ENCODE measurements at regions not wholly inside any gene's neighbourhood (a gene's known extent, or its start where the extent isn't known, plus 50 kb on each side); places are given as distances from the start of the nearest gene placed in this dataset.
"Not testable (repeated sequence)": the region's sequence is repeated elsewhere in the genome, so short reads cannot be mapped to it uniquely, and the experiment has no call there.

DNA sequence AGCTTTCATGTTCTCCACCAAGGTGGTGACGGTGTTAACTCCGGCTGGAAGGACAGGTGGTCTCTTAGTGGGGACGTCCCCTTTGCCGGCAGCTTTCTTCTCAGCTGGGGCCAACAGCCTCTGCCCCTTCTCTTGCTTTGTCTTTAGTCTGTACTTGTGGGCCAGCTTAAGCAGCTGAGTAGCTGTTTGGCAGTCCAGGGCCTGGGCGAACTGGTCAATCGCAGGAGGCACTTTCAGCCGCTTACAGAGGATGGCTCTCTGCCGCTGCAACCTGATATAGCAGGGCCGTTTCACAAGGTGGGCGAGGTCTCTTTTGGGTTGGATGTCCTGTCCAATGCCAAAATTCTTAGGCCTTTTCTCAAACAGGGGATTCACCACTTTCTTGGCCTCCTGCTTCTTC is 210.3 kb downstream of the TRIML1 start:
- intact Hi-C loops (cut with micrococcal nuclease); H3K4me3 Mint-ChIP-seq; DNase-seq (ENCODE audit: low spot score); H3K36me3 Mint-ChIP-seq (ENCODE audit: low read depth); H3K4me1 Mint-ChIP-seq (ENCODE audit: low read depth); H3K27ac Mint-ChIP-seq; H3K27me3 Mint-ChIP-seq (ENCODE audit: insufficient read depth): not testable (repeated sequence)
- H3K9me3 Mint-ChIP-seq: peaks cover 19% of the 10 kb centered on the region

DNA sequence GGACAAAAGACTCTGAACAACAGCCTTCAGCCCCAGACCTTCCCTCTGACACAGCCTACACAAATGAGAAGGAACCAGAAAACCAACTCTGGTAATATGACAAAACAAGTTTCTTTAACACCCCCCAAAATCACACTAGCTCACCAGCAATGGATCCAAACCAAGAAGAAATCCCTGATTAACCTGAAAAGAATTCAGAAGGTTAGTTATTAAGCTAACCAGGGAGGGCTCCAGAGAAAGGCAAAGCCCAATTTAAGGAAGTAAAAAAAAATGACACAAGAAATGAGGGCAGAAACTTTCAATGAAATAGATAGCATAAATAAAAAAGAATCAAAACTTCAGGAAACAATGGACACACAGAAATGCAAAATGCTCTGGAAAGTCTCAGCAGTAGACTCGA is 224.0 kb downstream of the TRIML1 start:
- no peaks in the 10 kb centered on the region for H3K36me3 Mint-ChIP-seq (ENCODE audit: low read depth)
- no peaks in the 10 kb centered on the region for H3K4me1 Mint-ChIP-seq (ENCODE audit: low read depth)
- no peak overlapping the region for H3K4me3 Mint-ChIP-seq
- H3K27ac Mint-ChIP-seq: no peak overlapping the region
- DNase-seq (ENCODE audit: low spot score): no peak
- intact Hi-C loops (cut with micrococcal nuclease): no loop called here
- H3K9me3 Mint-ChIP-seq: peaks cover 5% of the 10 kb centered on the region
- H3K27me3 Mint-ChIP-seq (ENCODE audit: insufficient read depth): no peaks in the 10 kb centered on the region

DNA sequence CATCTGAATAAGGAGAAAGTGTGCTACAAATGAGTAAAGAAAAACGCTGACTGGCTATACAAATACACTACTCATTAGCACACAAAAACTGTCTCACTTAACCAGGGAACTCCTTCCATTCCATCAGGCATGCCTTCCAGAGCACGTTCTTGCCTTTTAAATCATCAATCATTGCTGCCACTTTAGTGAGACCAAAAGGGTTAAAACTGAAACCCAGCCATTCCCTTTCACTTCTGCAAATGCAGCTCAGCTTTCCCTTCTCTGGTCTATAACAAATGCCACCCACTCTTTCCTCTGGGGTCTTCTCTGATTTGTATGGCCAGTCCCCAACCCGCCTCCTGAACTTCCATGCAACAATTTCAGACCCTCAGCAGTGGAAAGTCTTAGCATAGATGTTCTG is 231.5 kb downstream of the TRIML1 start:
- peaks cover 22% of the 10 kb centered on the region for H3K9me3 Mint-ChIP-seq
- H3K27ac Mint-ChIP-seq: no peak overlapping the region
- H3K27me3 Mint-ChIP-seq (ENCODE audit: insufficient read depth): no peaks in the 10 kb centered on the region
- no peaks in the 10 kb centered on the region for H3K4me1 Mint-ChIP-seq (ENCODE audit: low read depth)
- intact Hi-C loops (cut with micrococcal nuclease): no loop called here
- no peaks in the 10 kb centered on the region for H3K36me3 Mint-ChIP-seq (ENCODE audit: low read depth)
- no peak overlapping the region for H3K4me3 Mint-ChIP-seq
- DNase-seq (ENCODE audit: low spot score): no peak

DNA sequence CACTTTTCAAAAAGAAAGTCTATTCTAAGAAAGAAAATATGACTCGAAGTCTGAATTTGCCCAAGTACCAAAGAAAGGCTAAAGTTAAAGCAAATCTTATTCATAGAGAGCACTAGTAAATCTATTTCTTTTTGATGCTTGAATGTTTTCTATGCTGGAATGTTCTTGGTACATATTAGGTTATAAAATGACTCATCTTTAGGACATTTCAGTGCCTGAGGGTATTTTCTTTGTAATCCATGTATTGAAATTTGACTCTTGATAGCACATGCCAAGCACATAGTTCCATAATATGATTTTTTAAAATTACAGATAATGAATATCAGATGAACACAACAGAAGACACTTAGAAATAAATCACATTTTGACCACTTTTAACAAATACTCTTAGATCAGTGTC is 232.8 kb downstream of the TRIML1 start:
- no peak for DNase-seq (ENCODE audit: low spot score)
- intact Hi-C loops (cut with micrococcal nuclease): no loop called here
- Mint-ChIP-seq H3K27ac (no peak overlapping the region), H3K27me3 (ENCODE audit: insufficient read depth) (no peaks in the 10 kb centered on the region), H3K4me3 (no peak overlapping the region), H3K9me3 (peaks cover 31% of the 10 kb centered on the region), H3K36me3 (ENCODE audit: low read depth) (no peaks in the 10 kb centered on the region), H3K4me1 (ENCODE audit: low read depth) (no peaks in the 10 kb centered on the region)

DNA sequence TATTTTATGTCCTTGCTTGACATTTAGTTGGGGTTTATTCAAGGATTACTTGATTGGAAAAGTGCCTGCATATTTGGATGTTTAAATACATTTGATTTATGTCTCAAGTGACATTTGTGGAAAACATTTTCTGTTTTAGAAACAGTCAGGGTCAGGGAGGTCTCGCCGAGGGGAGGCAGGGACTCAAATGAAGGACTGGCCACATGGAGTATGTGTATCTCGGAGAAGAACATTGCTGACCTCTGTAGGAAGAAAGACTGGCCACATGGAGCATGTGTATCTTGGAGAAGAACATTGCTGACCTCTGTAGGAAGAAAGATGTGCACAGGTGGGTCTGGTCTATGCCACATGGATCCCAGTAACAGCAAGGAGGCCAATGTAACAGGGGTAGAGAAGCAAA is 233.6 kb downstream of the TRIML1 start:
- H3K4me1 Mint-ChIP-seq (ENCODE audit: low read depth): no peaks in the 10 kb centered on the region
- no peaks in the 10 kb centered on the region for H3K36me3 Mint-ChIP-seq (ENCODE audit: low read depth)
- peaks cover 32% of the 10 kb centered on the region for H3K9me3 Mint-ChIP-seq
- intact Hi-C loops (cut with micrococcal nuclease): no loop called here
- no peak for DNase-seq (ENCODE audit: low spot score)
- H3K27ac Mint-ChIP-seq: no peak overlapping the region
- no peaks in the 10 kb centered on the region for H3K27me3 Mint-ChIP-seq (ENCODE audit: insufficient read depth)
- H3K4me3 Mint-ChIP-seq: no peak overlapping the region

DNA sequence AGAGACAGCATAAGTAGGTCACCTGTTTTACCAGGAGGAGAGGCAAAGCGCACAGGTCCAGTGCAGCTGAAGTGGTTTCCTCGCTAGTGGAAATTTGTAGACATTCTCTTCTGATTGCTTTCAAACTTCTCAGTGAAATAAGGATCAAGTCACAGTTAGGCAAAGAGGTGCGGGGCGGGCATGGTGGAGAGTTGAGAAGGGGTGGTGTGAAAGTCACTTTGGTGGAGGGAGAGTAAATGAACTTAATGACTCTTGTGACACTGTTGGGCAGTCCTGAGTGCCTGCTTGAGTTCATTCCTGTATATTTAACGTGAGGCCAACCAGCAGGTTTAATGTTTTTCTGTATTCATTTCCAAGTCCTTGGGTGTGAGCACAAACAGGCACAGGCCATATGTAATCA is 235.6 kb downstream of the TRIML1 start:
- Mint-ChIP-seq H3K4me1 (ENCODE audit: low read depth) (no peaks in the 10 kb centered on the region), H3K27me3 (ENCODE audit: insufficient read depth) (no peaks in the 10 kb centered on the region), H3K36me3 (ENCODE audit: low read depth) (no peaks in the 10 kb centered on the region), H3K4me3 (no peak overlapping the region), H3K9me3 (peaks cover 45% of the 10 kb centered on the region), H3K27ac (no peak overlapping the region)
- intact Hi-C loops (cut with micrococcal nuclease): no loop called here
- DNase-seq (ENCODE audit: low spot score): no peak

DNA sequence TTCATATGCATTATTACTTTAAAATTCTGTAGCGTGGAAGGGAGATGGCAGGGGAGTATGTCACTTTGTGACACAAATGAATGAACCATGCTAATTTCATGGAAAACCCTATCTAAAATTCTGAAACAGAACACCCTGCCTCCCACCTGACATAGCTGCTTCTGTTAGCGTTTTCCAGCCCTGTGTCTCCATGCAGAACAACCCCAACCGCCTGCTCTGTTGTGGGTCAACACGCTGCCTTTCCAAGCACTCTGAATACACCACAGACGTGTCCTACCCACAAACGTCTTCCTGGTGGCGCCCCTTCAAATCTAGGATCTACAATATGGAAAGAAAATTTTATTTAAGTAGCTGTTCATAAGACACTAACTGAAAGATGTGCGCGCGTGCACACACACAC is 238.6 kb downstream of the TRIML1 start:
- intact Hi-C loops (cut with micrococcal nuclease): no loop called here
- H3K9me3 Mint-ChIP-seq: peaks cover 48% of the 10 kb centered on the region
- no peaks in the 10 kb centered on the region for H3K27me3 Mint-ChIP-seq (ENCODE audit: insufficient read depth)
- H3K4me3 Mint-ChIP-seq: no peak overlapping the region
- H3K4me1 Mint-ChIP-seq (ENCODE audit: low read depth): no peaks in the 10 kb centered on the region
- DNase-seq (ENCODE audit: low spot score): no peak
- no peak overlapping the region for H3K27ac Mint-ChIP-seq
- H3K36me3 Mint-ChIP-seq (ENCODE audit: low read depth): no peaks in the 10 kb centered on the region

DNA sequence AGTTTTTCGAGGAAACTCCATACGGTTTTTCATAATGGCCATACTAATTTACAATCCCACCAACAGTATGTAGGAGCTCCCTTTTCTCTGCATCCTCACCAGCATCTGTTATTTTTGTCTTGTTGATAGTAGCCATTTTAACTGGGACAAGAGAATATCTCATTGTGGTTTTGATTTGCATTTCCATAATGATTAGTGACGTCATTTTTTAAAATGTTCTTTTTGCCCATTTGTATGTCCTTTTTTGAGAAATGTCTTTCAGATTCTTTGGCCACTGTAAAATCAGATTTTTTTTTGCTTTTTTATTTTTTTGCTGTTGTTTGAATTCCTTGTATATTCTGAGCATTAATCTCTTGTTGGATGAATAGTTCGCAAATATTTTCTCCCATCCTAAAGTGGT is 243.9 kb downstream of the TRIML1 start:
- H3K4me3 Mint-ChIP-seq: no peak overlapping the region
- peaks cover 36% of the 10 kb centered on the region for H3K9me3 Mint-ChIP-seq
- H3K36me3 Mint-ChIP-seq (ENCODE audit: low read depth): no peaks in the 10 kb centered on the region
- no peaks in the 10 kb centered on the region for H3K4me1 Mint-ChIP-seq (ENCODE audit: low read depth)
- intact Hi-C loops (cut with micrococcal nuclease): no loop called here
- H3K27me3 Mint-ChIP-seq (ENCODE audit: insufficient read depth): no peaks in the 10 kb centered on the region
- H3K27ac Mint-ChIP-seq: no peak overlapping the region
- no peak for DNase-seq (ENCODE audit: low spot score)

DNA sequence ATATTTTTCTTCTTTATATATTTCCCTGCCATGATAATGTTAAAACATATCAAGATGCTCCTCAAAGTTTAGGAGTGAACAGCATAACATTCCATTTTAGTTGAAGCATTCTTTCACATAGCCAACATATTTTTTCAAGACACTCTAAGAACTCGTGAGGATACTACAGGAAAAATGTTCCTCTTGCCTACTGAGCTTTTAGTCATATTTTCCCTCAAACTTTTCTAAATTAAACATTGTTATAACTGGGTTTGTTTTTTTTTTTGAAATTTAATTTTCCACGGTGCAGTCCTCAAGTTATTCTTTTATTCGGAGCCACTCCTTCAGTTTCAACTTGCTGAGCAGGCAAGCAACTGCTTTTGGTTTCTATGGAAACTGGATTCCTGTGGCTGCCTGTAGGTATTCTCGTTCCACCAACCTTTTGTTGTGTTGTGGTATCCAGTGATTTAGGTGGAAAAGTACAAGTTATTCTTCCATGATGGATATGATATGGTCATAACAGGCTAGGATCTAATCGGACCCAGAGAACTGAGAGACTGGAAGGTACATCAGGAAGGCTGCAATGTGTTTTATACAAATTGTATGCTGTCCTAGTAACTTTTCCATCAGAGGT is 248.0 kb downstream of the TRIML1 start:
- no peaks in the 10 kb centered on the region for H3K36me3 Mint-ChIP-seq (ENCODE audit: low read depth)

DNA sequence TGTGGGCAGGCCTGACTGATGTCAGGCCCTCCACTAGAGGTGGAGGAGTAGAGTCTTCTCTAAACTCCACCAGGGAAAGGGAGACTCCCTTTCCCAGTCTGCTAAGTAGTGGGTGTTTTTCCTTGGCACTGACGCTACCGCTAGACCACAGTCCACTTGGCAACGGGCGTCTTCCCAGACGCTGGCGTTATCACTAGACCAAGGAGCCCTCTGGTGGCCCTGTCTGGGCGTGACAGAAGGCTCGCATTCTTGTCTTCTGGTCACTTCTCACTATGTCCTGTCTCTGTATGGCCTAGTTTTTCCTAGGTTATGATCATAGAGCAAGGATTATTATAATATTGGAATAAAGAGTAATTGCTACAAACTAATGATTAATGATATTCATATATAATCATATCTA is 252.1 kb downstream of the TRIML1 start:
- intact Hi-C loops (cut with micrococcal nuclease); H3K4me1 Mint-ChIP-seq (ENCODE audit: low read depth); H3K27me3 Mint-ChIP-seq (ENCODE audit: insufficient read depth); H3K27ac Mint-ChIP-seq; H3K4me3 Mint-ChIP-seq; DNase-seq (ENCODE audit: low spot score); H3K36me3 Mint-ChIP-seq (ENCODE audit: low read depth): not testable (repeated sequence)
- peaks cover 27% of the 10 kb centered on the region for H3K9me3 Mint-ChIP-seq

More for the DNA sequence above, 248.0 kb downstream of the TRIML1 start:
- Mint-ChIP-seq H3K27ac (no peak overlapping the region), H3K27me3 (ENCODE audit: insufficient read depth) (no peaks in the 10 kb centered on the region), H3K4me3 (no peak overlapping the region), H3K9me3 (peaks cover 38% of the 10 kb centered on the region), H3K4me1 (ENCODE audit: low read depth) (no peaks in the 10 kb centered on the region)
- intact Hi-C loops (cut with micrococcal nuclease): no loop called here
- DNase-seq (ENCODE audit: low spot score): no peak

DNA sequence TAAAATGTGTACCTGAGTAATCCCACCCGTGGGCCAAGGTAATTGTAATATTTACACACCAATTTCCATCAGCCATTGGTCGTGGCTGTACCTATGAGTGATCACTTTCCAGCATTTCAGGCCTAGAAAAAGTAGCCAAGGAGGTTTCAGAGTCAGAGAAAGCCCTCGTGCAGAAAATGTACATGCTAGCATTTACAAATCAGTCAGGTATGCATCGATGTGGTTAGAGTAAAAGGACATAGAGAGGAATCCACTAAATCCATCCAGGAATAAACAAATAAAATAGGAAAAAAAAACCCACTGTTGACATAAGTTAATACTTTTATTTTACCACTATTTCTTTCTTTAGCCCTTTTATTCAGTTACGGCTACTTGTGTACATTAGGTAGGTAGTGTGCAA is 256.8 kb downstream of the TRIML1 start:
- Mint-ChIP-seq H3K4me1 (ENCODE audit: low read depth) (no peaks in the 10 kb centered on the region), H3K36me3 (ENCODE audit: low read depth) (no peaks in the 10 kb centered on the region), H3K27me3 (ENCODE audit: insufficient read depth) (no peaks in the 10 kb centered on the region), H3K4me3 (no peak overlapping the region), H3K9me3 (peaks cover 28% of the 10 kb centered on the region), H3K27ac (no peak overlapping the region)
- intact Hi-C loops (cut with micrococcal nuclease): no loop called here
- DNase-seq (ENCODE audit: low spot score): no peak

DNA sequence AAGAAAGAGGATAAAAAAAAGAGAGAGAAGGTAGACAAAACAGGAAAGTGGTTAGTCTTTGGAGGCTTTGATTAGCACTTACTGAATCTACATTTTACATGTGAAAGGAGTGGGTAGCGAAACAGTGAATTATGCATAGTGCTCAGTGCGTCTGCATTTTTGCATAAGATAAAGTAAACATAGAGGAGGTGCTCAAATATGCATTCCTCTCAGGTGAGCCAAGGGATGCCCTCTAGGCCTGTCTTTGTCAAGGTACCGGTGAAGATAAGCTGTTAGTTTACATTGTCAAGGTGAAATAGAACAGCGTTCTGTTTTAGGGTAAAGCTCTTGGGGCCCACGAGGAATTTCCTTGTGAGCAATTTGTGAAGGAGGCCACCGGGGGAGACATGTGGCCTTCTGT is 260.6 kb downstream of the TRIML1 start:
- Mint-ChIP-seq H3K4me3 (no peak overlapping the region), H3K27me3 (ENCODE audit: insufficient read depth) (no peaks in the 10 kb centered on the region), H3K9me3 (peaks cover 30% of the 10 kb centered on the region), H3K36me3 (ENCODE audit: low read depth) (no peaks in the 10 kb centered on the region), H3K27ac (no peak overlapping the region), H3K4me1 (ENCODE audit: low read depth) (no peaks in the 10 kb centered on the region)
- intact Hi-C loops (cut with micrococcal nuclease): no loop called here
- DNase-seq (ENCODE audit: low spot score): no peak

DNA sequence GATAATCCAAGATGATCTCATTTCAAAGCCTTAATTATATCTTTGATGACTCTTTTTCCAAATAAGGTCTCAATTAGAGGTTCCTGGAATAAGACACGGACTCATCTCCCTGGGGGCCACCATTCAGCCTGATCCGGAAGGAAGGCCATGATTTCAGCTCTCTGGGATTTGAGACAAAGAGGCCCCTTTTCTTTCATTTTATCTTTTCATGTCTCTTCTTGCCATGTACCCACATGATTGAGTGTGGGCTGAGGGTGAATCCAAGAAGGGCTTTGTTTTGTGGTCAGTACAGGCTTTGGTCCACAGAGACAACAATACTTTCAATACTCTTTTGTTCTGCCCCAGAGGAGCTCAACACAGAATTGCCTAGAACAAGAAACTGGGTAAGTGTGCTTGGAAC is 261.2 kb downstream of the TRIML1 start:
- no peaks in the 10 kb centered on the region for H3K4me1 Mint-ChIP-seq (ENCODE audit: low read depth)
- H3K4me3 Mint-ChIP-seq: no peak overlapping the region
- H3K36me3 Mint-ChIP-seq (ENCODE audit: low read depth): no peaks in the 10 kb centered on the region
- no peak overlapping the region for H3K27ac Mint-ChIP-seq
- DNase-seq (ENCODE audit: low spot score): no peak
- H3K9me3 Mint-ChIP-seq: peaks cover 30% of the 10 kb centered on the region
- H3K27me3 Mint-ChIP-seq (ENCODE audit: insufficient read depth): no peaks in the 10 kb centered on the region
- intact Hi-C loops (cut with micrococcal nuclease): no loop called here

DNA sequence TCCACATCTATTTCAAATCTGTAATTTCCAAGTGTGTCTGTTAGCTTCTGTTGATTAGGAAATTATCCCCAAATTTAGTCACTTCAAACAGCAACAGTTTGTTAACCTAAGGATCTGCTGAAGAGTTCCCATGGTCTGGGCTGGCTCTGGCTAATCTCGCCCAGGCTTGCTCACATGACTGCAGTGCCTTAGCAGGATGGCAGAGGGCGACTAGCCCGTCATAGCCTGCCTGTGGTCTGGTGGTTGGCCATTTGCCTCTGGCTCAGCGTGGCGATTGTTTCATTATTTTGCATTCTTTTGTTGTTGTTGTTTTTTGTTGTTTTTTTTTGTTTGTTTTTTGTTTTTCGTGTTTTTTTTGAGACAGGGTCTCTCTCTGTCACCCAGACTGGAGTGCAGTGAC is 264.0 kb downstream of the TRIML1 start:
- Mint-ChIP-seq H3K4me1 (ENCODE audit: low read depth) (no peaks in the 10 kb centered on the region), H3K27me3 (ENCODE audit: insufficient read depth) (no peaks in the 10 kb centered on the region), H3K9me3 (peaks cover 32% of the 10 kb centered on the region), H3K4me3 (no peak overlapping the region), H3K36me3 (ENCODE audit: low read depth) (no peaks in the 10 kb centered on the region), H3K27ac (no peak overlapping the region)
- intact Hi-C loops (cut with micrococcal nuclease): no loop called here
- DNase-seq (ENCODE audit: low spot score): no peak

Measured in activated T-helper 1 cell treated with anti-CD3 and anti-CD28 coated beads, Interleukin-12 subunit alpha, Interleukin-12 subunit beta, Interleukin-2, Interleukin-4 antibody, amounts not matched to agents 30 ng/mL and 10 ng/mL and 1 ng/mL, durations not matched to agents 14 hours and 24 hours and 36 hours (primary cell).